HEK293 (cell line): ENCODE measurements at regions not wholly inside any gene's neighbourhood (a gene's known extent, or its start where the extent isn't known, plus 50 kb on each side); places are given as distances from the start of the nearest gene placed in this dataset.
"Not testable (repeated sequence)": the region's sequence is repeated elsewhere in the genome, so short reads cannot be mapped to it uniquely, and the experiment has no call there.

Experiments
- ATF2 ChIP-seq: fragments of 450-650 bp; formaldehyde crosslinking; IDR thresholded peaks from 2 replicates; pipeline ENCODE4 v1.5.1; 2016; ENCODE audit warnings: missing biosample characterization, missing genetic modification characterization, low read depth
- CTCF ChIP-seq: fragments of 450-650 bp; formaldehyde crosslinking; IDR thresholded peaks from 2 replicates; pipeline ENCODE4 v1.5.1; 2016; ENCODE audit warnings: missing biosample characterization, missing genetic modification characterization
- GLI2 ChIP-seq: fragments of 450-650 bp; formaldehyde crosslinking; IDR thresholded peaks from 2 replicates; pipeline ENCODE4; 2017; ENCODE audit warnings: missing biosample characterization, missing genetic modification characterization, low read depth, borderline replicate concordance
- YY2 ChIP-seq: fragments of 450-650 bp; formaldehyde crosslinking; IDR thresholded peaks from 2 replicates; pipeline ENCODE4 v1.5.1; 2016; ENCODE audit warnings: missing biosample characterization, missing genetic modification characterization
- ZBTB1 ChIP-seq: fragments of 450-650 bp; formaldehyde crosslinking; IDR thresholded peaks from 2 replicates; pipeline ENCODE4 v1.5.1; 2016; ENCODE audit warnings: missing biosample characterization, missing genetic modification characterization
- ZBTB11 ChIP-seq: fragments of 450-650 bp; formaldehyde crosslinking; conservative IDR thresholded peaks from 2 replicates; pipeline ENCODE4 v1.5.1; 2016; ENCODE audit warnings: low read depth, missing biosample characterization, missing genetic modification characterization
- ZFP37 ChIP-seq: fragments of 450-650 bp; formaldehyde crosslinking; IDR thresholded peaks from 2 replicates; pipeline ENCODE4 v1.5.1; 2016; ENCODE audit warnings: missing biosample characterization, missing genetic modification characterization
- ZNF214 ChIP-seq: fragments of 450-650 bp; formaldehyde crosslinking; IDR thresholded peaks from 2 replicates; pipeline ENCODE4 v1.5.1; 2017; ENCODE audit warnings: missing biosample characterization, mild to moderate bottlenecking, missing genetic modification characterization, borderline replicate concordance
- ZNF274 ChIP-seq, 2 experiments: fragments of 200-500 bp in 1 of 2; fragments of 450-650 bp in 1 of 2; sonication (Bioruptor generic) in 1 of 2; formaldehyde crosslinking in 1 of 2; IDR thresholded peaks; 2 replicates each; pipeline versions ENCODE4 v1.5.1 to v1.6.1; 2014 to 2016; ENCODE audit warnings: borderline replicate concordance in 1 of 2, inconsistent platforms in 1 of 2, low read length in 1 of 2, missing biosample characterization in 1 of 2, missing genetic modification characterization in 1 of 2
- ZNF513 ChIP-seq: fragments of 450-650 bp; IDR thresholded peaks from 2 replicates; pipeline ENCODE4 v1.5.1; 2018; ENCODE audit warnings: missing biosample characterization, missing genetic modification characterization
- ZNF660 ChIP-seq: fragments of 450-650 bp; IDR thresholded peaks from 2 replicates; pipeline ENCODE4 v1.5.1; 2018; ENCODE audit warnings: missing biosample characterization, mild to moderate bottlenecking, missing genetic modification characterization
- ZSCAN30 ChIP-seq: fragments of 450-650 bp; IDR thresholded peaks from 2 replicates; pipeline ENCODE4 v1.5.1; 2018; ENCODE audit warnings: missing biosample characterization, mild to moderate bottlenecking, missing genetic modification characterization, moderate library complexity
- ZXDB ChIP-seq: fragments of 450-650 bp; formaldehyde crosslinking; IDR thresholded peaks from 2 replicates; pipeline ENCODE4 v1.5.1; 2016; ENCODE audit warnings: missing biosample characterization, missing genetic modification characterization

GRCh38 chr4:49157630-49158029, 171.6 kb downstream of the CWH43 start:
- TF ChIP-seq ZXDB (tag by site-specific recombination); GLI2 (tag by site-specific recombination); ZNF660 (tag by site-specific recombination); ZNF513; CTCF; ZNF214 (tag by site-specific recombination); ZNF274 (IDR thresholded peaks at IDR 0.05; ENCODE audit: low read length); ZNF274 (tag by site-specific recombination; IDR thresholded peaks at IDR 0.05; ENCODE audit: borderline replicate concordance); ATF2 (tag by site-specific recombination); ZBTB1 (tag by site-specific recombination); YY2 (tag by site-specific recombination); ZFP37 (tag by site-specific recombination); ZSCAN30 (tag by site-specific recombination); ZBTB11: not testable (repeated sequence)
